HFFc6 (cell line): ENCODE measurements at regions not wholly inside any gene's neighbourhood (a gene's known extent, or its start where the extent isn't known, plus 50 kb on each side); places are given as distances from the start of the nearest gene placed in this dataset.

ENCODE experiments used
- DNase-seq: peaks from one replicate; pipeline ENCODE4 v3.0.0-alpha.2; 2018
- H3K27ac Mint-ChIP-seq: 2 replicates; pipeline ENCODE4 v1.8.0; 2020; ENCODE audit warnings: mild to moderate bottlenecking, mixed read lengths
- H3K27me3 Mint-ChIP-seq: 2 replicates; pipeline ENCODE4 v1.8.0; 2021; ENCODE audit warnings: mild to moderate bottlenecking, moderate library complexity, mixed read lengths; ENCODE audit not compliant: insufficient read depth
- H3K36me3 Mint-ChIP-seq: 2 replicates; pipeline ENCODE4 v1.8.0; 2021; ENCODE audit warnings: low read depth, mixed read lengths
- H3K4me1 Mint-ChIP-seq: 2 replicates; pipeline ENCODE4 v1.8.0; 2020; ENCODE audit warnings: low read depth, mixed read lengths
- H3K4me3 Mint-ChIP-seq: 2 replicates; pipeline ENCODE4 v1.8.0; 2020; ENCODE audit warnings: mild to moderate bottlenecking, moderate library complexity, mixed read lengths
- H3K9me3 Mint-ChIP-seq: 2 replicates; pipeline ENCODE4 v1.8.0; 2020; ENCODE audit warnings: mild to moderate bottlenecking, mixed read lengths
- CTCF ChIP-seq: fragments of 200-600 bp; sonication (generic); IDR thresholded peaks from 2 replicates; pipeline ENCODE4 v1.5.0; 2021; ENCODE audit warnings: antibody characterized with exemption, mild to moderate bottlenecking

GRCh38 chr15:69929905-69930630 is 167.6 kb downstream of the TLE3 start:
- H3K36me3 Mint-ChIP-seq: peaks cover 6% of the 10 kb centered on the region
- no peak for TF ChIP-seq CTCF
- H3K9me3 Mint-ChIP-seq: peaks cover 15% of the 10 kb centered on the region
- no peaks in the 10 kb centered on the region for H3K4me1 Mint-ChIP-seq
- peaks cover 17% of the 10 kb centered on the region for H3K27me3 Mint-ChIP-seq
- DNase-seq: no peak
- H3K4me3 Mint-ChIP-seq: no peak overlapping the region
- no peak overlapping the region for H3K27ac Mint-ChIP-seq

DNA sequence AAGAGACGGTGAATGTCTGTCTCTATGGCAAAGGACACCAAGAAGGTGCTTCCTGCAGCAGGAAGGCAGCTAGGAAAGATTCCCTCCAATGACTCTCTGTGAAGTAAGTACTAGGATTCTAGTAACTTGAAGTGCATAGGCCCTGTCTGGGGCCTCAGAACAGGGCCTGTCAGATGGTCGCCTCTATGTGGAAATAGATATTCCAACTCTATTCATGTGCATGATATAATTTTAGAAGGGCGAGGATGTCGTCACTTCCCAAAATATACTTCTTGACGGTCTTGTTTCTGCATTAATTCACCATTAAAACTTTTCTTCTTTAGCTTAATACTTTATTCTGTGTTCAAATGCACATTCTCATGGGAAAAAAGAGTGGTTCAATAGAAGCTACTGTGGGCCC is 167.0 kb downstream of the TLE3 start:
- Mint-ChIP-seq H3K36me3 (peaks cover 13% of the 10 kb centered on the region), H3K27ac (no peak overlapping the region), H3K4me1 (no peaks in the 10 kb centered on the region), H3K4me3 (no peak overlapping the region), H3K27me3 (peaks cover 23% of the 10 kb centered on the region), H3K9me3 (peaks cover 17% of the 10 kb centered on the region)
- DNase-seq: no peak
- TF ChIP-seq CTCF: no peak

DNA sequence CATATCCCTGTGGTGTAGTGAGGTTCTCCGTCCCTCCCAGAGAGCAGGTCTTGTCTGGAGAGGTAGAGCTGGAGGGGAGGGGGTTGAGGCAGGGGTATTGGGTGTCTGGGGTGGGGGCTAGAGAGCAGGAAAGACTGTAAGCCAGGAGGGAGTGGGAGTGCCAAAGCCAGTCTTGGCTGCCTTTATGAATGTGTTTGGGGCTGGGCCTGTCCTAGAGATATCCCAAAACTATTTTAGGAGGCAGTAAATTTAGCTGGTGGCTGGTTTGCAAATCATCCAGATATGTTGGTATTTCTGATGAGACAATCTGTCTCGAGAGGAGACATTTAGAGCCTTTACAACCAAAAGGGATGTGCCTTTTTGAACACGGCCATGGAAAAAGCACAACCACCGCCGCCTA is 166.6 kb downstream of the TLE3 start:
- Mint-ChIP-seq H3K4me1 (no peaks in the 10 kb centered on the region), H3K27me3 (peaks cover 23% of the 10 kb centered on the region), H3K9me3 (peaks cover 17% of the 10 kb centered on the region), H3K36me3 (peaks cover 13% of the 10 kb centered on the region), H3K4me3 (no peak overlapping the region), H3K27ac (no peak overlapping the region)
- TF ChIP-seq CTCF: no peak
- DNase-seq: no peak

- H3K36me3 Mint-ChIP-seq: 0 out of 2 replicates have a peak, but pooled peaks cover 7% of the 10 kb centered on the region
- H3K27me3 Mint-ChIP-seq: peaks cover 25% of the 10 kb centered on the region
- TF ChIP-seq CTCF: no peak
- H3K9me3 Mint-ChIP-seq: peaks cover 9% of the 10 kb centered on the region
- no peak overlapping the region for H3K4me3 Mint-ChIP-seq
- no peaks in the 10 kb centered on the region for H3K4me1 Mint-ChIP-seq
- DNase-seq: no peak
- H3K27ac Mint-ChIP-seq: no peak overlapping the region
Measured at GRCh38 chr15:69934607-69935006, 163.1 kb downstream of the TLE3 start.

DNA sequence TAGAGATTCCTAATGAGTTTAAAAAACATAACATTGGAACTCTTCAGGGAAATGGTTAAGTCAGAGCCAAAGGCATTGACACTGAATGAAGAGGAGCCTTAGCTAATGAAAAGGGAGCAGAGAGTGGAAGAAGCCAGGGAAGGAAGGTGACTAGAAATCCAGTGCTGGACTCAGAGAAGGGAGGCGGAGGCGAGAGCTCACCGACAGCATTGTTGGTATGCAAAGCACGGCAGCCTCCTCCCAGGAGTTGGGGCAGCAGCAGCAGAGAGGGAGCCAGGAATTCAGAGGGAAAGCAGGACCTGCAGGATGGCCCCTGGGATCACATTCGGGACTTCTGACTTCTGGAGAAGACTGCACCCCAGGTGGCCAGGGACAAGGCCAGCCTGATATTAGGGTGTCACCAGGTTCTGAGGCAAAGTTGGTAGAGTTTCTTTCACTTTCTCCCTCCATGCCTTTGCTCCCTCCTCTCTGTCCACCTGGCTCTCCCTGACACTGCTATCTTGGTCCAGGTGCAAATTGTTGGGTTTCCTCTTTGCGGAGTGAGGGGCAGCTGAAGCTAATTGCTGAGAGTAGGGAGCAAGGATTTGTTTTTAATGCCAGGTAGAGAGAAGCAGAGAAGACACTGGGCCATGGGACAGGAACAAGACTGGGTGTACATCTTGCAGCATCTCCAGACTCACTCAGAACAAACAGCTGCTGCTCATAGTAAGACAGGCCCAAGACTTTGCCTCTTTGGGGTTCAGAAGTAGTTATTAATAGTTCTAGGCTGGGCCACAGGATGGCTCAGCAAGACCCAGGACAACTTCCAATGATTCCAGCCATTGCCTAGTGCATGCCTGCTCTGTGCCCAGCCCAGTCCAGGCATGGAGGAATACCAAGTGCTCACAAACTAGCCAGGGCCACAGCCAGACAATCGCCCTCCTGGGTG is 157.9 kb downstream of the TLE3 start:
- H3K36me3 Mint-ChIP-seq: 0 out of 2 replicates have a peak, but pooled peaks cover 7% of the 10 kb centered on the region
- H3K4me3 Mint-ChIP-seq: peak overlapping the region; percentile 2; the same call in 1 of the 2 replicates
- no peak for TF ChIP-seq CTCF
- H3K4me1 Mint-ChIP-seq: no peaks in the 10 kb centered on the region
- H3K27me3 Mint-ChIP-seq: peaks cover 38% of the 10 kb centered on the region
- H3K9me3 Mint-ChIP-seq: peaks cover 8% of the 10 kb centered on the region
- DNase-seq: no peak
- H3K27ac Mint-ChIP-seq: no peak overlapping the region
